Forelimb muscle (tissue), 1 donor: ENCODE measurements at regions not wholly inside any gene's neighbourhood (a gene's known extent, or its start where the extent isn't known, plus 50 kb on each side); places are given as distances from the start of the nearest gene placed in this dataset.
"Not testable (repeated sequence)": the region's sequence is repeated elsewhere in the genome, so short reads cannot be mapped to it uniquely, and the experiment has no call there.

Experiments
- DNase-seq: peaks from one replicate; pipeline ENCODE4 v3.0.0-alpha.2; 2013; ENCODE audit warnings: low read depth

GRCh38 chr21:13923175-13923574, 287.6 kb downstream of the LIPI start:
- not testable (repeated sequence) for DNase-seq

GRCh38 chr21:13921455-13921854, 289.3 kb downstream of the LIPI start:
- DNase-seq, result not testable (repeated sequence)

- not testable (repeated sequence) for DNase-seq
Observed at GRCh38 chr21:13907385-13907784, 297.8 kb downstream of the POTED start.

GRCh38 chr21:13896596-13897247, 287.1 kb downstream of the POTED start:
- DNase-seq, result not testable (repeated sequence)

- DNase-seq, result not testable (repeated sequence)
Observed at GRCh38 chr21:13893617-13894016, 284.0 kb downstream of the POTED start.

- not testable (repeated sequence) for DNase-seq
Observed at GRCh38 chr21:13893025-13893424, 283.4 kb downstream of the POTED start.

GRCh38 chr21:13892146-13892751, 282.7 kb downstream of the POTED start:
- DNase-seq, result not testable (repeated sequence)

- DNase-seq, result not testable (repeated sequence)
Observed at GRCh38 chr21:13889176-13889575, 279.6 kb downstream of the POTED start.

- DNase-seq, result not testable (repeated sequence)
Observed at GRCh38 chr21:13883641-13884395, 274.2 kb downstream of the POTED start.

- DNase-seq, result not testable (repeated sequence)
Observed at GRCh38 chr21:13877503-13877902, 267.9 kb downstream of the POTED start.

GRCh38 chr21:13876999-13877398, 267.4 kb downstream of the POTED start:
- DNase-seq, result not testable (repeated sequence)

GRCh38 chr21:13874001-13874400, 264.4 kb downstream of the POTED start:
- DNase-seq, result not testable (repeated sequence)

GRCh38 chr21:13854638-13855037, 245.1 kb downstream of the POTED start:
- no peak for DNase-seq

GRCh38 chr21:13850808-13851207, 241.2 kb downstream of the POTED start:
- not testable (repeated sequence) for DNase-seq

GRCh38 chr21:13849489-13849888, 239.9 kb downstream of the POTED start:
- not testable (repeated sequence) for DNase-seq

- not testable (repeated sequence) for DNase-seq
Observed at GRCh38 chr21:13846718-13847117, 237.1 kb downstream of the POTED start.

GRCh38 chr21:13844574-13844973, 235.0 kb downstream of the POTED start:
- not testable (repeated sequence) for DNase-seq

GRCh38 chr21:13843081-13843480, 233.5 kb downstream of the POTED start:
- DNase-seq, result not testable (repeated sequence)

GRCh38 chr21:13827666-13828065, 218.1 kb downstream of the POTED start:
- DNase-seq, result not testable (repeated sequence)

- DNase-seq, result no peak
Observed at GRCh38 chr21:13827201-13827600, 217.6 kb downstream of the POTED start.

- DNase-seq, result not testable (repeated sequence)
Observed at GRCh38 chr21:13826511-13826910, 216.9 kb downstream of the POTED start.

- DNase-seq, result not testable (repeated sequence)
Observed at GRCh38 chr21:13825218-13825778, 215.7 kb downstream of the POTED start.
